Left lobe of liver (tissue), 2 donors: ENCODE measurements at regions not wholly inside any gene's neighbourhood (a gene's known extent, or its start where the extent isn't known, plus 50 kb on each side); places are given as distances from the start of the nearest gene placed in this dataset.
"Not testable (repeated sequence)": the region's sequence is repeated elsewhere in the genome, so short reads cannot be mapped to it uniquely, and the experiment has no call there.

Experiments used
- ATAC-seq: fragments of 200-7000 bp; cut with Tn5 transposase; one replicate; pipeline ENCODE4 v1.9.1; 2020; ENCODE audit warnings: mild to moderate bottlenecking, moderate library complexity
- DNase-seq: peaks from one replicate; pipeline ENCODE4 v3.0.0-alpha.2; 2020; ENCODE audit warnings: low spot score
- donor health status: DM: no; HTN: no; CAD: no; lungs with moderate emphysema.
- donor health status: DM: no; HTN: yes; CAD: no.

DNA sequence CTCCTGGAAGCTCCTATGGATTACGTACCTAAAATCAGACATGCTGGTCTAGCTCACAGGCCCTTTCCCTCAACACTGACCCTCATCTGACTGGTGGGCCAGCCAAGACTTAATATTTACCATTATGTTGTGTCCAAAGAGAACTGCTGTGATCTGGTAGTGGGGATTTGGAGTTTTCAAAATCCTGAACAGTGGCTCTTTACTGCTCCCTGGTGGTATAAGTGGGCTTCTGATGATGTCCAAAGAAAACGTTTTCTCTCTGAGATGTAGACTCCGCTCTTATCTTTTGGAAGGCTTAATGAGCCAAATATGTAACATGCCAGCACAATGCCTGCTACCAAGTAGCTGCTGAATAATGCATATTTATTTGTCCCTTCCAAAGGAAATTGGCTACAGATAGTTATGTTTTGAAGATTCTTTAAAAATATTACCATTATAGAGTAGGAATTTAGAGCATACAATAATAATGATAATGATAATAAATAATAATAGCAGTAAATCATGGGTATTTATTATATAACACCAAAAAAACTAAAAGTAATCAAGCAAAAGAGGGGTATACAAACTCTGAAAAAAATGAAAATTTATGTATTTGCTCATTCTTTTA is 406.6 kb upstream of the TNC start:
- ATAC-seq = peak; percentile 85
- no peak for DNase-seq

DNA sequence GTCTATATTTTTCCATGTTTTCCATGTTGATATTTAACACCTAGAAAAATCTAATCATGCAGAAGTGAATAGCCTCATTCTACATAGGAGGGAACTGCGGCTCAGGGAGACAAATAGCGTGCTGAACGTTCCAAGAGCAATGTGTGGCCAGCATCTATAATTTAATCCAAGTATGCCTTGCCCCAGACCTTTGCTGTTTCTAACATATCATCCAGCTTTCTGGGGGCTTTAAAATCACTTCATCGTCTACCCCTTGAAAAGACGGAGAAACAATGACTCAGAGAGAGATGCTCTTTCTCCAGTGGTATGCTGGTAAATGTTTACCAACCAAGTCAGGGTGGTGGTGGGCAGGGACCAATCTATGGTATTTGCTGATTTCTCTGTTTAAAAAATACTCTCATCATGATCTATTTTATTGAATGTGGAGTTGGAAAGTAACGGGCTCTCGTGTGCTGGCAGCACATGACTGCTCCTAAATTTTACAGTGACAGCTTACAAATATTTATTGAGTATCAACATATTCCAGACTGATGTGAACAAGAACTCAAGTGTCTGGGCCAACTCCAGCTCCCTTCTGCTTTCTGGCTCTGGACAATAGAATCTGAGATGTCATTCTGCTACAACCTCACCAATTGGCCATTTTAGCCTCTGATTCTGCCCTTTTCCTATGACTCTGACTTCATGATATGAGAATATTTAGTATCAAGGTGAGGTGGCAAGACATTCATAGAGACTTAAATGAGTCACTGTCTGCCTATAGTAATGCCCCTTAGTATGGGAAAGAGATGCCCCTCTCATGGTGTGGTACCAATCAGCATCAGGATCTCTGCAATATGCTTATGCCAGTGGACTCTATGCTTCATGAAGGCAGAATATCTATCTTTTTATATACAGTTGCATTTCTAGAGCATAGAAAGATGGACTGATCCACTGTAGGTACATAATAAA is 407.4 kb upstream of the TNC start:
- ATAC-seq (no peak), DNase-seq (no peak)

DNA sequence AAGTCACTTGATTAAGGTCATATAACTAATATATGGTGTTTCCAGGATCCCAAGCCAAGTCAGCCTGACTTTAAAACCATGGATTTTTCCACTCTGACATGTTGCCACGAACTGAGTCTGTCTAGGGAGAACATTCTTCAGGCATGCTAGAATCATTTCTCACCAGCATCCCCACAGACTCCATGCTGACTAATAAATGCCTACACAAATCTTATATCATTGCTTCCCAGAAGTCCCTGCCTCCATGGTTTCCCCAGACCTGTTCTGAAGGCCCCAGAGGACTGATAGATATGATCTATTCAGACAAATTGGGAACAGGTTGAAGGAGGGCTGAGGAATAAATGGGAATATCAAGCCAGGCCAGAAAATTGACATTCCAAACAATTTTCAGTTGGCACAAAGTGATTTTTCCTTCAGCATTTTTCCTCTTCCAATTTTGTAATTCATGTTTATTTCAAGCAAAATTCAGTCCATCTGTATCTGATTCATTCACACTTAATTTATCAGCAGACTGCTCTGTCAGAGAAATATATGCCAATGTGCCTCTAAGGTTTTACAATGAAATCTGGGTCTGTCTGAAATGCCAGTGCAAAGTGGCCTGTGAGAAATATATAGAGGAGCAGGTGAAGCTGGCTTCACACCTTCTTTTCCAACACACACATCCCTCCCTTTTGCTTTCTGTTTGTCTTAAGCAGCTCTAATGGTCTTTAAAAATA is 413.6 kb upstream of the TNC start:
- ATAC-seq (no peak), DNase-seq (no peak)

DNA sequence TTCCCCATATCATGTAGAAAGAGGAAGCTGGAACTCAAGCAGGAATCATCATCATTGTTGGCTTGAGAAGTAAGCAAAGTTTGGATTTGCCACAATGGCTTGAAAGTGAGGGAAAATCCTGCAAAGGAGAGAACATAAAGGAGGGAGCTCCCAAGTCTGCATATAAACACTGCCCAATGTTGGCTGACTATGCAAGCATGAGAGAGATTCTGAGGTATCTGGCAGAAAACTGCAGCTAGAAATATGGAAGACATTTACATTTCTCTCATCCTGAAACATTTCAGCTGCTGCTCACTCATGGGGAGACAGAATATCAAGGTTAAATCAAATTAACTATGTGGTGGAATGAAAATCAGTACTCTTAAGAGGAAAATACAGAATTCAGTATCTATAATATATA is 415.6 kb upstream of the TNC start:
- DNase-seq (no peak), ATAC-seq (no peak)

DNA sequence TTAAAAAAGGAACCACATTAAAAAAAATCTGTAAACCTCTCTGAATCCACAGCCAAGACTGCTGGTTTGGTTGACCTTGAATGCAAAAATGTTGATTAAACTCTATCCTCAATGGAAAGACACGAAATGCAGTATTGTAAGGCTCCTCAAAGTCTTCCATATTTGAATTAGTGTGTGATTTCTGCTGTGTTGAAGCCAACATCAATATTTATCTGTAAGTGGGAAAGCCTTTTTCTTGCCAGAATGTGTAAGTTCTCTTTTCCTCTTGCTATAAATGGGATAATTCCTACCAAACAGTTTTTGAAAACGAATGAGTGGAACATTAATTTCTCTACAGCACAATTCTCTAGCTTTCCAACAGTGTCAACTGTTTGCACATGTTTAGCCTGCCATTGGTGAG is 422.1 kb upstream of the TNC start:
- DNase-seq = no peak
- no peak for ATAC-seq

DNA sequence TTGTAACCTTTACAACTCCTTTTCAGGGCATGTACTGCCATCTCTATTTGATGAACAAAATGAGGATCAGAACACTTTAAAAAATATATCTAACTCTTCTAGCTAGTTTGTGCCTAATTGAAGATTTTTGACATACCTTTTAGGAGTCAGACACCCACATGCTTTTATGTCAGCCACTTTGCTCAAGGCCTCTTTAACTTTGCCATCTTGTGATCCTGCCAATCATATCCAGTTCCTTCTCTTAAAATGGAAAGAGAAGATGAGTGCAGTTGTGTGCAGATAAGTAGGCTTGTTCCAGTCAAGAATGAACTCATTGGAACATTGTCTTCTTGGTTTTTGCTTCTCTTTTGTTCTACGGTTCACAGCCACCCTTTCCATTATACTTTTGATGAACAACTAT is 425.6 kb upstream of the TNC start:
- no peak for ATAC-seq

GRCh38 chr9:115548609-115549260 is 430.8 kb upstream of the TNC start:
- no peak for DNase-seq
- ATAC-seq = no peak

More for the DNA sequence above, 425.6 kb upstream of the TNC start:
- DNase-seq = no peak

DNA sequence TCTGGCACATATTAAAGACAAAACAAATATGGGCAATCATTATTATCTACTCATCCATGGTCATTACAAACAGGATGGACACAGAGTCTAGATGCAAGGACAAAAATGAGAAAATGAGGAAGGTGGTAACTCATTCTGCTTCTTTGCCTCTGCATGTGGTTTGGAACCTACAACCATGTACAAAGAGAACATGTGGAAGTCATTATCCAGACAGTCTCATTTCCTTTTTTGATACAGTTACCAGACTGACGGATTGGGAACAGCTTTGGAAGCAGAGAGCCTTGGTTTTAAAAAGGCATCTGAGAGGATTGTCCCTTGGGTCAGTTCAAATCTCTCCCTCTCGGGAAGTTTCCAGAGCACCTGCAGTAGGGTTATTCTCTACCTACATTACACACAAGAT is 433.4 kb upstream of the TNC start:
- ATAC-seq = no peak
- DNase-seq = no peak

GRCh38 chr9:115553060-115553773 is 435.3 kb upstream of the TNC start:
- no peak for ATAC-seq
- no peak for DNase-seq

DNA sequence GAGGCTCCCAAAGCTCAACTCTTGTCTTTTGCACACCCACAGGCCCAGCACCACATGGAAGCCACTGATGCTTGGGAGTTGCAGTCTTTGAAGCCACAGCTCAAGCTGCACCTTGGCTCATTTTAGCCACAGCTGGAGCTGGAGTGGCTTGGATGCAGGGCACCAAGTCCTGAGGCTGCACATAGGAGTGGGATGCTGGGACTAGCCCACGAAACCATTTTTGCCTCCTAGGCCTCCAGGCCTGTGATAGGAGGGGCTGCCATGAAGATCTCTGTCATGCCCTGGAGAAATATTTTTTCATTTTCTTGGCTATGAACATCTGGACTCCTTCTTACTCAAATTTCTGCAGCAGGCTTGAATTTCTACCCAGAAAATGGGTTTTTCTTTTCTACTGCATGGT is 438.5 kb upstream of the TNC start:
- ATAC-seq = no peak
- no peak for DNase-seq

DNA sequence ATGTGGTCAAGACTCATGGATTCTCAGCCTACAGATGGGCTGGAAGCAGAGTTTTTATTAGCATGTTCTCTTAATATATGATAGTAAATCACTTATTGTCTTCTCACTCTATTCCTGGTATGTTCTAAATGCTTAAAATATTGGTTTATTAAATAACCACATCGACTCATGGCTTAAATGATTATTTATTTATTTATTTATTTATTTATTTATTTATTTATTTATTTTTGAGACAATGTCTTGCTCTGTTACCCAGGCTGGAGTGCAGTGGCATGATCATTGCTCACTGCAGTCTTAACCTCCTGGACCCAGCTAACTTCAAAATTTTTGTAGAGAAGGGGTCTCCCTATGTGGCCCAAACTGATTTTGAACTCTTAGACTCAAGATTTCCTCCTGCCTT is 457.2 kb upstream of the TNC start:
- ATAC-seq (no peak), DNase-seq (no peak)

DNA sequence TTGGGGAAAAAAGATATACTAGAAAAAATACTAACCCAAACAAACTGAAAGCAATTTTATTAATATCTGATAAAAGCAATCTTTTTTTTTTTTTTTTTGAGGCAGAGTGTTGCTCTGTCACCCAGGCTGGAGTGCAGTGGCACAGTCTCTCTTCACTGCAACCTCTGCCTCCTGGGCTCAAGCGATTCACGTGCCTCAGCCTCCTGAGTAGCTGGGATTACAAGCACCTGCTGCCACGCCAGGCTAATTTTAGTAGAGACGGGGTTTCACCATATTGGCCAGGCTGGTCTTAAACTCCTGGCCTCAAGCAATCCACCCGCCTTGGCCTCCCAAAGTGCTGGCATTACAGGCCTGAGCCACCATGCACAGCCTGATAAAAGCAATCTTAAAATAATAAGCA is 467.5 kb upstream of the TNC start:
- DNase-seq, ATAC-seq: not testable (repeated sequence)

DNA sequence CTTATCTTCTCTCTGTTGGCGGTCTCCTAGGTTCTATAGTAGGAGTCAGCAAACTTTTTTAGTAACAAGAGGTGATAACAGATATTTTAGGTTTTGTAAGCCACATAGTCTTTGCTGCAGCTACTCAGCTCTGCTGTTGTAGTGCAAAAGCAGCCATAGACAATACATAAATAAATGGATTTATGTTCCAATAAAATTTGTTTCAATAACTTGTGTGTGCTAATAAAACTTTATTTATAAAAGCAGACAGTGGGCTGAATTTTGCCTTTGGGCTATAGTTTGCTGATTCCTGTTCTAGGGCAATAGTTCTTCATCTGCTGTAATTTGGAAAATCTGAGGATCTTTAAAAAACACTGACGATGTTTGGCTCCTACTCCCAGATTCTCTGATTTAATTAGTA is 469.4 kb upstream of the TNC start:
- ATAC-seq (no peak), DNase-seq (no peak)

- DNase-seq (no peak), ATAC-seq (peak; percentile 44)
Observed at GRCh38 chr9:115590011-115590410, 472.1 kb upstream of the TNC start.

- DNase-seq (peak; percentile 50), ATAC-seq (peak; percentile 95)
Observed at GRCh38 chr9:115591584-115591984, 473.6 kb upstream of the TNC start.

DNA sequence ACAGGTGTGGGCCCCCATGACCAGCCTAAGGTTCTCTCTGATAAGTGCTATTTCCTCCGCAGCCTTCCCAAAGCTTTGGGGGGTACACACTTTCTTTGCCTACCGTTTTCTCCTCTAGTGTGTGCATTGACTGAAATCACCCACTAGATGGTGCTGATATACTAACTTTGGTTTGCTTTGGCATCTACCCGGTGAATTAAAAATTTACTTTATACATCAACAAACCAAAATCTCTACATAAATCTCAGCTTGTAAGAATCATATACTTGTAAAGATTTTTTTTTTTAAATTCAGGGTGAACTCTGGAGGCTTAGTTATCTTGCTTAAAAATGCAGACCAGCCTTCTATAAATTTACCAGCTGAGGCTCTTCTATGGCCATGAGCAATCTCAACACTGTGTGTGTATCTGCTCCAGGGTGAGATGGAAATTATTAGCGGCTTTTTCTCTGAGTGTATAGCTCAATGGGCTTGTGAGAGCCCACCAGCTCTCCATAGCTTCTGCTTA is 475.7 kb upstream of the TNC start:
- ATAC-seq (peak; percentile 73), DNase-seq (no peak)

DNA sequence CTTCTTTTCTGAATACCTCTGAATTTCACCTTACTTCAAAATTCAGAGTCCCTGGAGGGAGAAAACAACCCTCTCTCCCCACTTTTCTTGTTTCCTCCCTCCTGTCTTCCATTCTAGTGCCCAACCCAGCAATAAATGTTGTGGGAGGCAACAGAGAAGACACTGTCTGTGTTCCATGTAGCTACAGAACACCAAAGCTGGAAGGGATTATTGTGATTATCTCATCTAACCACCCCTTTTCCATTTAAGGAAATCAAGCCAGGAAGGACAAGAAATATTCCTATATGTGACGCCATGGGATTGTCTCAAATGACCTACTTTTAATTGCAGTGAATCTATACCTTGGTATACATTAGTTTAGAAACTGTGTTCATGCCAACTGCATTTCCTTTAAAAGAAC is 476.6 kb upstream of the TNC start:
- ATAC-seq = no peak

DNA sequence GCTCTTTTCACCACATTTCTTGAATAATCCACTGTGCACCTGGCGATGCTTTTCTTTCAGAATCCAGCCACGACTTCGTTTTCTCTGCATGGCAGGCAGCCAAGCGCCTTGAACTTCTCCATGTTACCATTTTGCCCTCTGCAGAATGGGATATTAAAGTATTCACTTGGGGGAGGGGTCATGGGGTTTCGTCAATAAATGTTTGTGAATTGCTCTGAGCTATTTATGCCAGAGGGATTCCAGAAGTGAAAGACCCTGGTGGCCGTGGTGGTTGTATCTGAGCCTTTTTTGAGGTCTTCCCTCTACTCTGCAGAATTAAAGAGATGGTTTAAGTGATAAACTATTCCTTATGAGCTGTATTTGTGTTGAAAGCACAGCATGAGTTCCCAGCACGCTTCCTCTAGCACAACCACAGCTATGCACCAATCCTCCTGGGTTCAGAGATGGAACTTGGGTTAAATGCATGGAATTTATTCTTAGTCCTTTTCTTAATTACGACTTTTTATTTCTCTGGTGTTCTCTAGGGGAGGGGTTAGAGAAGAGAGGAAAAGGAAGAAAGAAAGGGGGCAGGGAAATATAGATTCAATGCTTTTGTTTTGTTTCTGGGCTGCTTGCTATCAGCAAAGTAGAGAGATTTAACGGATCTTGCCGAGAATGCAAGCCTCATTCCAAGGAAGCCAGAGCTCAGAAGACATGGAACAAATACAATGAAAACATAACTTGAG is 478.2 kb upstream of the TNC start:
- ATAC-seq (no peak), DNase-seq (no peak)

More for the DNA sequence above, 476.6 kb upstream of the TNC start:
- DNase-seq = no peak

DNA sequence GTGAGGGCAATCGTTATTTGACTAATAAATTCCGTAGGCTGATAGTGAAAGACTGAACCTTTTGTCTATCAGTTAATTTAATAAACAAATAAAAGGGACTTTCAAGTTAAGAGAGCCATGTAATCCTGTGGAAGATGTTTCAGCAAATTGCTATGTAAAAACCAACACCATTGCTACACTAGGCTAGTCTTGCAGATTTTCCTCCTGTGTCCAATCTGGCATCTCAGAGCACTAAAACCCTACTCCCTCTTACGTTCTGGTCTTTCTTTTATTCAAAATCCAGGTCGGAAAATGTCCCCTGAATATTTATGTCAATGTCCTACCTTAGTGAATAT is 478.8 kb upstream of the TNC start:
- no peak for DNase-seq
- no peak for ATAC-seq

DNA sequence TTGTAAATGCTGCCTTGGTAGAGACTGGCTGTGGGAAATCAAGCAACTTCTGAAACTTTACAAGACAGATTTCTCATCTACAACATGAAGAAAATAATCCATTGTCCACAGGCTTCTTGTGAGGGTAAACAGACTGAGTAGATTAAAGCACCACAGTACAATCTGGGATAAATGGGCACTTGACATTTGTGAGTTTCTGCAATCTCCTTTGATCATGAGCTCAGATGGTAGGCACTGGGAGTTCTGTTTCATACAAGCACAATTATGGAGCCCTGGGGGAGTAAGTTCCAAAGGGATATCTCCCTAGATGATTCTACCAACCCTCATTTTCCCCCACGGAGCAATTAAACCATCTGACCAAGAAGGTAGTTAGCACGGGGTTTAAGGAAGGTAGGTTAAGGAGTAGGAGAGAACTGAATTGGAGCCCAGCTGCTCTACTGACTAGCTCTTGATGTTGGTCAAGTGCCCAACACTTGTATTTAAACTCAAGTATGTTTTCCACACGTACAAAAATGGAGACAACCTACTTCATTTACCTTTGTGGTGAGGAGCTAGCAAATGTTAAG is 479.5 kb upstream of the TNC start:
- DNase-seq = no peak
- no peak for ATAC-seq
